SK-N-MC (cell line): ENCODE measurements at regions not wholly inside any gene's neighbourhood (a gene's known extent, or its start where the extent isn't known, plus 50 kb on each side); places are given as distances from the start of the nearest gene placed in this dataset.

ENCODE experiments used
- DNase-seq: peaks from one replicate; pipeline ENCODE4 v3.0.0-alpha.2; 2011; ENCODE audit warnings: low read depth, low spot score
- H3K27ac ChIP-seq: fragments of 200-600 bp; sonication (generic); 2 replicates; pipeline ENCODE4 v1.5.1; 2016; ENCODE audit warnings: mixed run types
- H3K36me3 ChIP-seq: fragments of 200-600 bp; sonication (generic); 2 replicates; pipeline ENCODE4 v1.6.1; 2017; ENCODE audit warnings: antibody characterized with exemption, low read length, mixed read lengths; ENCODE audit not compliant: insufficient read depth
- H3K4me3 ChIP-seq: fragments of 200-600 bp; sonication (generic); 2 replicates; pipeline ENCODE4 v1.5.1; 2016
- H3K9ac ChIP-seq: fragments of 200-600 bp; sonication (generic); 2 replicates; pipeline ENCODE4 v1.8.0; 2017; ENCODE audit warnings: mixed run types, mixed read lengths; ENCODE audit not compliant: insufficient read length
- H3K9me3 ChIP-seq: fragments of 200-600 bp; sonication (generic); 2 replicates; pipeline ENCODE4 v1.6.1; 2017; ENCODE audit warnings: low read depth, mild to moderate bottlenecking, antibody characterized with exemption, low read length, moderate library complexity, mixed read lengths
- EZH2 ChIP-seq: fragments of 200-600 bp; sonication (generic); IDR thresholded peaks from one replicate; pipeline ENCODE4 v1.6.1; 2017; ENCODE audit warnings: antibody characterized with exemption
- FOXP2 ChIP-seq: optimal IDR thresholded peaks from 2 replicates; pipeline ENCODE3; 2011; ENCODE audit warnings: mild to moderate bottlenecking, moderate library complexity; ENCODE audit not compliant: insufficient read depth; ENCODE audit errors: extremely low read length, control extremely low read depth
- POLR2AphosphoS5 ChIP-seq: IDR thresholded peaks from 2 replicates; pipeline ENCODE4 v1.6.1; 2012; ENCODE audit warnings: mild to moderate bottlenecking, low read depth, low read length, borderline replicate concordance

- no peak for DNase-seq
- H3K27ac ChIP-seq: no peak overlapping the region
These were observed 212.4 kb downstream of the HSD17B3 start for GRCh38 chr9:96089452-96090085.

DNA sequence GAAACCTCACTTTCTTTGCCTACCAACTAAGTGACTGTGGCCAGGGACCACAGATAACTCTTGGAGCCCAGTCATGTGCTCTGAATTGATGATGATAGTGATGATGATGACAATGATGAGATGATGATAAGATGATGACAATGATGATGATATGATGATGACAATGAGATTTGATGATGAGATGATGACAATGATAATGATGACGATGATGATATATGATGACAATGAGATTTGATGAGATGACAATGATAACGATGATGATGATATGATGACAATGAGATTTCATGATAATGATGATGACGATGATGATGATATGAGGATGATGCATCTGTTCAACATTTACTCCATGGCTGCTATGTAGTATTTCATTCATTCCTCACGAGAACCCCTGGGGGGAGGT is 213.0 kb downstream of the ERCC6L2 start:
- no peak for DNase-seq
- Histone ChIP-seq H3K9ac (no peak overlapping the region), H3K4me3 (no peak overlapping the region), H3K9me3 (no peaks in the 10 kb centered on the region), H3K36me3 (no peaks in the 10 kb centered on the region), H3K27ac (no peak overlapping the region)
- TF ChIP-seq FOXP2: no peak
- TF ChIP-seq EZH2: no peak
- no peak for TF ChIP-seq POLR2AphosphoS5

More at GRCh38 chr9:96089452-96090085, 212.4 kb downstream of the HSD17B3 start:
- no peak overlapping the region for H3K9ac ChIP-seq
- H3K9me3 ChIP-seq: no peaks in the 10 kb centered on the region
- no peaks in the 10 kb centered on the region for H3K36me3 ChIP-seq
- no peak overlapping the region for H3K4me3 ChIP-seq
- no peak for TF ChIP-seq POLR2AphosphoS5

DNA sequence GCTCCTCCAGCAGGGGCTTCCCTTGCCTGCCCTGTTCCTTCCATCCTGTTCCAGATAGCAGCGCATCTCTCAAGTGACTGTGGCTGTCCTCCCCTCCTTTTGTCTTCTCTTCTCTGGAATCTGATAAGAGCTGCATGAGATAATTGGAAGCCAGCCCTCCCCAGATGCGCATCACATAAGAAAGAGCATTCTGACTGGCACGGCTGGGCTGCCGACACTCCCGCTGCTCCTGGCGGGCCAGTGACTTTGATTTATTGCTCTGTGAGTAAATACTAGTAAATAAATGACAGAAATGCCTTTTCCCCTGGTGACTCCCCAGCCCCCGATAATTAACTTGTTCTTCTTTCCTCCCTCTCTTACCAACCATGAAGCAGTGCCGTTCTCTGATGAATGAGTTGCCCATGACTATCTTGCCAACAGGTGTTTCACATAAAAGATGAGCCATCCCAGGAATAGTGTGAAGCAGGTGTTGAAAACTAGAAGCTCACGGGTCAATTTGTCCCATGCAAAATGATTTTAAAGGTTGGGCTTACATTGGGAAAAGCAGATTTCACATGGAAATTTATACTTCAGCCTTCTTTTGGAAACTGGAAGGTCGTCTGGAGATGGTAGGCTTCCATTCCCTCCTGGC is 212.3 kb downstream of the ERCC6L2 start:
- Histone ChIP-seq H3K9me3 (no peaks in the 10 kb centered on the region), H3K36me3 (no peaks in the 10 kb centered on the region), H3K9ac (no peak overlapping the region), H3K4me3 (no peak overlapping the region), H3K27ac (no peak overlapping the region)
- no peak for DNase-seq
- TF ChIP-seq POLR2AphosphoS5: no peak
- TF ChIP-seq FOXP2: no peak
- TF ChIP-seq EZH2: no peak

- no peak overlapping the region for H3K4me3 ChIP-seq
- no peak for DNase-seq
- H3K9me3 ChIP-seq: no peaks in the 10 kb centered on the region
- H3K36me3 ChIP-seq: no peaks in the 10 kb centered on the region
- H3K9ac ChIP-seq: no peak overlapping the region
- TF ChIP-seq FOXP2 (no peak), POLR2AphosphoS5 (no peak), EZH2 (no peak)
- H3K27ac ChIP-seq: no peak overlapping the region
These were observed 211.6 kb downstream of the ERCC6L2 start for GRCh38 chr9:96086936-96087571.

GRCh38 chr9:96085491-96086143 is 210.1 kb downstream of the ERCC6L2 start:
- Histone ChIP-seq H3K27ac (no peak overlapping the region), H3K9ac (no peak overlapping the region), H3K36me3 (no peaks in the 10 kb centered on the region), H3K4me3 (no peak overlapping the region), H3K9me3 (no peaks in the 10 kb centered on the region)
- TF ChIP-seq POLR2AphosphoS5: no peak
- TF ChIP-seq EZH2: no peak
- TF ChIP-seq FOXP2: no peak
- DNase-seq: no peak

- H3K9ac ChIP-seq: no peak overlapping the region
- DNase-seq: no peak
- TF ChIP-seq FOXP2 (no peak), EZH2 (no peak), POLR2AphosphoS5 (no peak)
- no peaks in the 10 kb centered on the region for H3K36me3 ChIP-seq
- H3K4me3 ChIP-seq: no peak overlapping the region
- H3K27ac ChIP-seq: no peak overlapping the region
- H3K9me3 ChIP-seq: no peaks in the 10 kb centered on the region
These were observed 208.8 kb downstream of the ERCC6L2 start for GRCh38 chr9:96084331-96084734.

GRCh38 chr9:96082516-96083232 is 207.2 kb downstream of the ERCC6L2 start:
- no peak overlapping the region for H3K9ac ChIP-seq
- H3K4me3 ChIP-seq: no peak overlapping the region
- TF ChIP-seq POLR2AphosphoS5 (no peak), EZH2 (no peak), FOXP2 (no peak)
- DNase-seq: no peak
- no peak overlapping the region for H3K27ac ChIP-seq
- H3K9me3 ChIP-seq: no peaks in the 10 kb centered on the region
- no peaks in the 10 kb centered on the region for H3K36me3 ChIP-seq

DNA sequence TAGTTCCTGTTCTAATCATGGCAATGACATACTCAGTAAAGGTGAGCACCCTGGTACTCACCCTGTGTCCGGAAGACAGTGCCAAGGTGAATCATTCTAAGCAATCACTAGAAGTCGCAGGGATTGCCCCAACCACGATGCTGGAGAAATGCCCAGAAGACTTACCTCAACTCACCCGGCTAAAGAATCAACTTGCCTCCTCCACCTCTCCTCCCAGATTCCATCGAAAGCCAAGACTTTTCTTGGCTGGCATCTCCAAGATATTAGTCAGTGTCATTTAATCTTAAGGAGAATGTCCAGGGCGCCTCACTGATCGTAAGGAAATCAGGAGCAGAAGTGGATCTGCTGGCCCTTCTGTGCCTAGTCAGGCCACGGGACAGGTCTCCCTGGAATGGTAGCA is 204.9 kb downstream of the ERCC6L2 start:
- H3K36me3 ChIP-seq: no peaks in the 10 kb centered on the region
- H3K9ac ChIP-seq: no peak overlapping the region
- H3K4me3 ChIP-seq: no peak overlapping the region
- TF ChIP-seq EZH2 (no peak), FOXP2 (no peak), POLR2AphosphoS5 (no peak)
- H3K27ac ChIP-seq: no peak overlapping the region
- no peaks in the 10 kb centered on the region for H3K9me3 ChIP-seq
- no peak for DNase-seq
